ENCODE measurements at regions not wholly inside any gene's neighbourhood (a gene's known extent, or its start where the extent isn't known, plus 50 kb on each side); places are given as distances from the start of the nearest gene placed in this dataset.

DNA sequence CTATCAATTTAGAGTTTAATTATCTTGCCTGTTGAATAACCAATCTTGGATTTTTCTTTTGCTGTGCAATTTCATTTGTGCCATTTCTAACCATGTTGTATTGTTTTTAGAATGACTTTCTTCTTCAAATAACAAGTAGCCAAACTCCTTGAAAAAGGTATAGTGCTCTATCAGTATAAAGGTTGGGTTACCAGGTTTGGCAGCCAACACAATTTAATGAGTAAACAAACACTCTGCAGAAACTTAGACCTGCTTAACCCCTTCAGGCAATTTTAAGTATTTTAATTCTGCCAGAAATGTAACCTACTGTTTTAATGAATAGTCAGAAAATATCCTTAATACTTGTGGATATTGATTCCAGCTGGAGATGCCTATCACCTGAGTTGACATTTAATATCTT is 299.8 kb downstream of the ARL4A start:
- H3K27me3 Mint-ChIP-seq = peaks cover 0 to 17% (median 3%) of the 10 kb centered on the region in 5 donors
- no peaks in the 10 kb centered on the region for H3K9me3 Mint-ChIP-seq
- ATAC-seq (no peak), DNase-seq (no peak)
- no peak overlapping the region for H3K27ac ChIP-seq (ENCODE audit: low read depth, low read length)
- no peaks in the 10 kb centered on the region for H3K36me3 ChIP-seq (ENCODE audit: control insufficient read depth in 2 of 3, insufficient read depth in 3 of 3, low read length in 3 of 3)
- no peaks in the 10 kb centered on the region for H3K36me3 Mint-ChIP-seq
- no peak overlapping the region for H3K27ac Mint-ChIP-seq
- H3K4me3 Mint-ChIP-seq = no peak overlapping the region
- POLR2A ChIA-PET = no interaction called here
- H3K27me3 ChIP-seq (ENCODE audit: control insufficient read depth in 2 of 2, insufficient read depth in 2 of 2, low read length in 2 of 2) = no peaks in the 10 kb centered on the region
- H3K4me3 ChIP-seq (ENCODE audit: low read length) = no peak overlapping the region
- intact Hi-C loops (cut with micrococcal nuclease) = no loop called here
- CTCF ChIA-PET = no interaction called here
- no peaks in the 10 kb centered on the region for H3K4me1 Mint-ChIP-seq
- no peaks in the 10 kb centered on the region for H3K9me3 ChIP-seq (ENCODE audit: control insufficient read depth in 2 of 3, low read length in 3 of 3)
- no peaks in the 10 kb centered on the region for H3K4me1 ChIP-seq (ENCODE audit: control insufficient read depth in 2 of 2, insufficient read depth in 2 of 2, low read length in 2 of 2)

DNA sequence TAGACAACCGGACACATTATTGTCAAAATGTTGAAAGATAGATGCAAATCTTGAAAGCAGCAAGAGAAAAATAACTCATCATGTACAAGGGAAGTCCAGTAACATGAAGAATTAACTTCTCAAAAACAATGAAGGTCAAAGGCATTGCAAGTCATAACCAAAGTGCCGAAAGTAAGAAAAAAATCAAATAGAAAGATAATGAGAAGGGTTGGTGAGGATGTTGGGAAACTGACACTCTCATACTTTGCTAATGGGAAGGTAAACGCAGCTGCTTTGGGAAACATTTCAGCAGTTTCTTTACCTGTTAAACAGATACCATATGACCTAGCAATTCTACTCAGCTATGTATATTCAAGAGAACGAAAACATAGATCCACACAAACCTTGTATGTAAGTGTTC is 303.0 kb downstream of the ARL4A start:
- Mint-ChIP-seq H3K9me3 (no peaks in the 10 kb centered on the region), H3K4me3 (no peak overlapping the region), H3K27ac (no peak overlapping the region), H3K4me1 (no peaks in the 10 kb centered on the region), H3K27me3 (peaks cover 0 to 6% (median 0%) of the 10 kb centered on the region in 5 donors), H3K36me3 (no peaks in the 10 kb centered on the region)
- H3K27ac ChIP-seq (ENCODE audit: low read depth, low read length) = no peak overlapping the region
- CTCF ChIA-PET = no interaction called here
- H3K36me3 ChIP-seq (ENCODE audit: control insufficient read depth in 2 of 3, insufficient read depth in 3 of 3, low read length in 3 of 3) = no peaks in the 10 kb centered on the region
- intact Hi-C loops (cut with micrococcal nuclease) = loop anchor here in 1 of 2 donors (5.0 kb wide), 1 partner anchor 202 kb away; no protein-coding TSS in a partner anchor
- H3K9me3 ChIP-seq (ENCODE audit: control insufficient read depth in 2 of 3, low read length in 3 of 3) = no peaks in the 10 kb centered on the region
- no peak for ATAC-seq
- DNase-seq = no peak
- no peak overlapping the region for H3K4me3 ChIP-seq (ENCODE audit: low read length)
- H3K4me1 ChIP-seq (ENCODE audit: control insufficient read depth in 2 of 2, insufficient read depth in 2 of 2, low read length in 2 of 2) = no peaks in the 10 kb centered on the region
- H3K27me3 ChIP-seq (ENCODE audit: control insufficient read depth in 2 of 2, insufficient read depth in 2 of 2, low read length in 2 of 2) = no peaks in the 10 kb centered on the region
- POLR2A ChIA-PET = no interaction called here

DNA sequence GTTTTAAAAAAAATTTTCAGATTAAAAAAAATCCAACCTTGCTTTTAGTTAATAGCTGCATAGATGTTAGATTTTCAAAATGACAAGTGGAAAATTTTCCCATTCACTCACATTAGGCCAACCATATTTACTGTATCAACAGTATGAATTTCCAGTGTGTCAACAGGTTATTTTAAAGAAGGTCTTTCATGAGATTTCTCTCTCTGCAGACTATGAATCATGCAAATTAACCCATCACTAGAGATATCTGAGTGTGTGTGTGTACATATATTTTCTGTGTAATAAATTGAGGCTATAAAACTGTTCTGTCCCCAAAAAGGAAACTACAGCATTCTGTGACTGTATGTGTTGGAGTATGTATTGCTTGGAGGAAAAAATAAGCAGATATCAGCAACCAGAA is 305.6 kb downstream of the ARL4A start:
- H3K4me1 Mint-ChIP-seq = peaks cover 0 to 3% (median 0%) of the 10 kb centered on the region in 7 donors
- H3K4me3 Mint-ChIP-seq = no peak overlapping the region
- POLR2A ChIA-PET = no interaction called here

DNA sequence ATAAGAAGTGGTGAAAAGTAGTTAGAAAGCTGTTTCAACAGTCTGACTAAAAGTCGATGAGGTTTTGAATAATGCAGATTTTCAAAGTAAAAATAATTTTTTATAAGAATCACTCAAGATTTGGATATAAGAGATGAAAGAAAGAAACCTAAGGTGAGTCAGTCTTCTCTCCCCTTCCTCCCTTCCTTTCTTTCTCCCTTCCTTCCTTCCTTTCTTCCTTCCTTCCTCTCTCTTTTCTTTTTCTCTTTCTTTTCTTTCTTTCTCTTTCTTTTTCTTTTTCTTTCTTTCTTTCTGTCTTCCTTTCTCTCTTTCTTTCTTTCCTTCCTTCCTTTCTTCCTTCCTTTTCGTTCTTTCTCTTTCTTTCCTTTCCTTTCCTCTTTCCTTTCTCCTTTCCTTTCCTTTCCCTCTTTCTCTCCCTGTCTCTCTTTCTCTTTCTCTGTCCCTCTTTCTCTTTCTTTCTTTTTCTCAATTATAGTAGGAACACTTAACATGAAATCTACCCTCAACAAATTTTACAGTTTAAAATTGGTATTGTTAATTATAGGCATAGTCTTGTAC is 308.6 kb downstream of the ARL4A start:
- ChIA-PET POLR2A (no interaction called here), CTCF (no interaction called here)
- Histone ChIP-seq H3K36me3 (ENCODE audit: control insufficient read depth in 2 of 3, insufficient read depth in 3 of 3, low read length in 3 of 3) (no peaks in the 10 kb centered on the region), H3K9me3 (ENCODE audit: control insufficient read depth in 2 of 3, low read length in 3 of 3) (no peaks in the 10 kb centered on the region), H3K27me3 (ENCODE audit: control insufficient read depth in 2 of 2, insufficient read depth in 2 of 2, low read length in 2 of 2) (no peaks in the 10 kb centered on the region), H3K4me1 (ENCODE audit: control insufficient read depth in 2 of 2, insufficient read depth in 2 of 2, low read length in 2 of 2) (no peaks in the 10 kb centered on the region), H3K27ac (ENCODE audit: low read depth, low read length) (no peak overlapping the region), H3K4me3 (ENCODE audit: low read length) (no peak overlapping the region)
- Mint-ChIP-seq H3K9me3 (peaks cover 0 to 9% (median 3%) of the 10 kb centered on the region in 11 donors), H3K27me3 (peaks cover 0 to 7% (median 0%) of the 10 kb centered on the region in 5 donors), H3K4me3 (no peak overlapping the region), H3K36me3 (no peaks in the 10 kb centered on the region), H3K27ac (no peak overlapping the region), H3K4me1 (peaks cover 0 to 3% (median 0%) of the 10 kb centered on the region in 7 donors)
- intact Hi-C loops (cut with micrococcal nuclease) = no loop called here
- no peak for DNase-seq
- ATAC-seq = no peak

More for the DNA sequence above, 305.6 kb downstream of the ARL4A start:
- Histone ChIP-seq H3K36me3 (ENCODE audit: control insufficient read depth in 2 of 3, insufficient read depth in 3 of 3, low read length in 3 of 3) (no peaks in the 10 kb centered on the region), H3K27me3 (ENCODE audit: control insufficient read depth in 2 of 2, insufficient read depth in 2 of 2, low read length in 2 of 2) (no peaks in the 10 kb centered on the region), H3K4me3 (ENCODE audit: low read length) (no peak overlapping the region), H3K4me1 (ENCODE audit: control insufficient read depth in 2 of 2, insufficient read depth in 2 of 2, low read length in 2 of 2) (no peaks in the 10 kb centered on the region), H3K9me3 (ENCODE audit: control insufficient read depth in 2 of 3, low read length in 3 of 3) (no peaks in the 10 kb centered on the region), H3K27ac (ENCODE audit: low read depth, low read length) (no peak overlapping the region)
- H3K27ac Mint-ChIP-seq = no peak overlapping the region
- H3K27me3 Mint-ChIP-seq = peaks cover 0 to 7% (median 0%) of the 10 kb centered on the region in 5 donors
- no peaks in the 10 kb centered on the region for H3K36me3 Mint-ChIP-seq
- intact Hi-C loops (cut with micrococcal nuclease) = loop anchor here in 1 of 2 donors (5.0 kb wide), 1 partner anchor 199 kb away; no protein-coding TSS in a partner anchor
- no peak for ATAC-seq
- no peak for DNase-seq
- H3K9me3 Mint-ChIP-seq = peaks cover 0 to 1% (median 0%) of the 10 kb centered on the region in 11 donors
- CTCF ChIA-PET = no interaction called here

DNA sequence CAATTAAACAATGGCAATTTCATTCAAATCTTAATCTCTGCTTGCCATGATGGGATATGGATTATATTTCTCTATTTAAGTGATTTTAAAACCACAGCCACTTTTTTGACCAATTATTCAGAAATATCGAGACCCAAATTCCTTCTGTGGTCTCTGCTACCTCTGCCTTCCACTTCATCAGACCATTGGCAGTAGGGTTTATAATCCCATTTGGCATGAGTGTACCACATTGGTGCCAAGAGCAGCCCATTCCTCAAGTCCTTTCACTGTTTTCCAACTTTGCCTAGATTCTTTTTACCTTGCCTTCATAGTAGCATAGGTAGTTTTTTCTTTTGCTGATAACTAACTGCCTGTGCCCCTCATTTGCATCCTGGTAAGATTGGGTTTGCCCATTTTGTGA is 319.9 kb downstream of the ARL4A start:
- Mint-ChIP-seq H3K27ac (no peak overlapping the region), H3K4me1 (no peaks in the 10 kb centered on the region), H3K36me3 (peaks cover 0 to 3% (median 2%) of the 10 kb centered on the region in 5 donors), H3K27me3 (peaks cover 0 to 32% (median 22%) of the 10 kb centered on the region in 5 donors), H3K9me3 (peaks cover 0 to 27% (median 3%) of the 10 kb centered on the region in 11 donors), H3K4me3 (no peak overlapping the region)
- ChIA-PET POLR2A (no interaction called here), CTCF (no interaction called here)
- no peaks in the 10 kb centered on the region for H3K9me3 ChIP-seq (ENCODE audit: control insufficient read depth in 2 of 3, low read length in 3 of 3)
- no peak overlapping the region for H3K27ac ChIP-seq (ENCODE audit: low read depth, low read length)
- ATAC-seq = no peak
- H3K27me3 ChIP-seq (ENCODE audit: control insufficient read depth in 2 of 2, insufficient read depth in 2 of 2, low read length in 2 of 2) = no peaks in the 10 kb centered on the region
- no peak for DNase-seq
- H3K36me3 ChIP-seq (ENCODE audit: control insufficient read depth in 2 of 3, insufficient read depth in 3 of 3, low read length in 3 of 3) = no peaks in the 10 kb centered on the region
- no peaks in the 10 kb centered on the region for H3K4me1 ChIP-seq (ENCODE audit: control insufficient read depth in 2 of 2, insufficient read depth in 2 of 2, low read length in 2 of 2)
- no peak overlapping the region for H3K4me3 ChIP-seq (ENCODE audit: low read length)
- intact Hi-C loops (cut with micrococcal nuclease) = no loop called here

DNA sequence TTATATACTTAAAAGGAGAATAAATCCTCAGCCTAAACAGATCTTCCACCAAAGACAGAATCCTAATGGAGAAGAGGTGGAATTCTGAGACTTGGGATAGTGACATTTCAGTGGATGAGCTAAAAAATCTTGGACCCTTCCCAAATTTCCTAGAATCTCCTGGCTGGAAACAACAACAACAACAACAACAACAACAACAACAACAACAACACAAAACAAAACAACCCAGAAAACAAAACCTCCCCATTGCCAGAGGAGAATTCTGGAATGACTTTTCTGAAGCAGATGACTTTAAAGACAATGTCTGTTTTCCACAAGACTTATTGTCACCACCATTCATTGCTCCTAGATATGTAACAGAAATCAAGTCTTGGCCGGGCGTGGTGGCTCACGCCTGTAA is 322.1 kb downstream of the ARL4A start:
- CTCF ChIA-PET = no interaction called here
- Mint-ChIP-seq H3K27ac (no peak overlapping the region), H3K4me1 (no peaks in the 10 kb centered on the region), H3K9me3 (peaks cover 0 to 21% (median 2%) of the 10 kb centered on the region in 11 donors), H3K36me3 (peaks cover 0 to 3% (median 2%) of the 10 kb centered on the region in 5 donors), H3K4me3 (no peak overlapping the region), H3K27me3 (peaks cover 0 to 32% (median 22%) of the 10 kb centered on the region in 5 donors)
- no peaks in the 10 kb centered on the region for H3K27me3 ChIP-seq (ENCODE audit: control insufficient read depth in 2 of 2, insufficient read depth in 2 of 2, low read length in 2 of 2)
- ATAC-seq (no peak), DNase-seq (no peak)
- POLR2A ChIA-PET = no interaction called here
- no peak overlapping the region for H3K27ac ChIP-seq (ENCODE audit: low read depth, low read length)
- H3K9me3 ChIP-seq (ENCODE audit: control insufficient read depth in 2 of 3, low read length in 3 of 3) = no peaks in the 10 kb centered on the region
- no peak overlapping the region for H3K4me3 ChIP-seq (ENCODE audit: low read length)
- intact Hi-C loops (cut with micrococcal nuclease) = no loop called here
- H3K36me3 ChIP-seq (ENCODE audit: control insufficient read depth in 2 of 3, insufficient read depth in 3 of 3, low read length in 3 of 3) = no peaks in the 10 kb centered on the region
- H3K4me1 ChIP-seq (ENCODE audit: control insufficient read depth in 2 of 2, insufficient read depth in 2 of 2, low read length in 2 of 2) = no peaks in the 10 kb centered on the region

DNA sequence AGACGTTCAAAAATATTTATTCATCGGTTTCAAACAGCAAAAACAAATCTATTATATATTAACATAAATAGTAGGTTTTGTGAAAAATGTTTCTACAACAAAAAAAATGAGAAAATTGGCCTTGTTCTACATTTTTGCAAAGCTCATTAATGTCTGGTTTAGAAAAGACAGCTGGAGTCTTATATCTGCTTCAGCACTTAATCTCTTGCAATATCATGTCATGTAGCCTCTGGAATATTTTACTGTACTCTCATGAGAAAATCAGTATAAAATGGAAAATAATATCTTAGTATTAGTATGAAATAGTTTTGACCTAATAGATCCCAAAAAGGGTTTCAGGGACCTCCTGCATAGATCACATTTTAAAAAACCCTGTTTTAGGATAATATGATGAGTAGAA is 326.6 kb downstream of the ARL4A start:
- H3K27ac ChIP-seq (ENCODE audit: low read depth, low read length) = no peak overlapping the region
- ChIA-PET CTCF (no interaction called here), POLR2A (no interaction called here)
- ATAC-seq (no peak), DNase-seq (no peak)
- no peak overlapping the region for H3K4me3 ChIP-seq (ENCODE audit: low read length)
- Mint-ChIP-seq H3K4me1 (peaks cover 0 to 1% (median 0%) of the 10 kb centered on the region in 7 donors), H3K9me3 (peaks cover 0 to 11% (median 2%) of the 10 kb centered on the region in 11 donors), H3K27ac (no peak overlapping the region), H3K36me3 (peaks cover 0 to 3% (median 2%) of the 10 kb centered on the region in 5 donors), H3K4me3 (no peak overlapping the region), H3K27me3 (peaks cover 0 to 10% (median 5%) of the 10 kb centered on the region in 5 donors)
- no peaks in the 10 kb centered on the region for H3K36me3 ChIP-seq (ENCODE audit: control insufficient read depth in 2 of 3, insufficient read depth in 3 of 3, low read length in 3 of 3)
- no peaks in the 10 kb centered on the region for H3K27me3 ChIP-seq (ENCODE audit: control insufficient read depth in 2 of 2, insufficient read depth in 2 of 2, low read length in 2 of 2)
- intact Hi-C loops (cut with micrococcal nuclease) = no loop called here
- no peaks in the 10 kb centered on the region for H3K9me3 ChIP-seq (ENCODE audit: control insufficient read depth in 2 of 3, low read length in 3 of 3)
- no peaks in the 10 kb centered on the region for H3K4me1 ChIP-seq (ENCODE audit: control insufficient read depth in 2 of 2, insufficient read depth in 2 of 2, low read length in 2 of 2)
